ENCODE measurements at regions not wholly inside any gene's neighbourhood (a gene's known extent, or its start where the extent isn't known, plus 50 kb on each side); places are given as distances from the start of the nearest gene placed in this dataset.

- TF ChIP-seq, protein P1, sequence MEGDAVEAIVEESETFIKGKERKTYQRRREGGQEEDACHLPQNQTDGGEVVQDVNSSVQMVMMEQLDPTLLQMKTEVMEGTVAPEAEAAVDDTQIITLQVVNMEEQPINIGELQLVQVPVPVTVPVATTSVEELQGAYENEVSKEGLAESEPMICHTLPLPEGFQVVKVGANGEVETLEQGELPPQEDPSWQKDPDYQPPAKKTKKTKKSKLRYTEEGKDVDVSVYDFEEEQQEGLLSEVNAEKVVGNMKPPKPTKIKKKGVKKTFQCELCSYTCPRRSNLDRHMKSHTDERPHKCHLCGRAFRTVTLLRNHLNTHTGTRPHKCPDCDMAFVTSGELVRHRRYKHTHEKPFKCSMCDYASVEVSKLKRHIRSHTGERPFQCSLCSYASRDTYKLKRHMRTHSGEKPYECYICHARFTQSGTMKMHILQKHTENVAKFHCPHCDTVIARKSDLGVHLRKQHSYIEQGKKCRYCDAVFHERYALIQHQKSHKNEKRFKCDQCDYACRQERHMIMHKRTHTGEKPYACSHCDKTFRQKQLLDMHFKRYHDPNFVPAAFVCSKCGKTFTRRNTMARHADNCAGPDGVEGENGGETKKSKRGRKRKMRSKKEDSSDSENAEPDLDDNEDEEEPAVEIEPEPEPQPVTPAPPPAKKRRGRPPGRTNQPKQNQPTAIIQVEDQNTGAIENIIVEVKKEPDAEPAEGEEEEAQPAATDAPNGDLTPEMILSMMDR (IDR thresholded peaks at IDR 0.05; ENCODE audit: low read depth, low read length, poor library complexity, severe bottlenecking), result no peak
- no peak for TF ChIP-seq EZH2phosphoT487 (IDR thresholded peaks at IDR 0.05; ENCODE audit: borderline replicate concordance, low read length)
These were observed 254.6 kb downstream of the LOXHD1 start for GRCh38 chr18:46402396-46402795.

All from DOHH2 (cell line).